ENCODE measurements at regions not wholly inside any gene's neighbourhood (a gene's known extent, or its start where the extent isn't known, plus 50 kb on each side); places are given as distances from the start of the nearest gene placed in this dataset.

GRCh38 chr5:179478624-179479023 lies 71.7 kb upstream of the RUFY1 start:
- H3K36me3 Mint-ChIP-seq, result no peaks in the 10 kb centered on the region
- peaks cover 7% of the 10 kb centered on the region for H3K4me1 Mint-ChIP-seq

GRCh38 chr5:179475208-179475751 lies 75.1 kb upstream of the RUFY1 start:
- H3K4me3 Mint-ChIP-seq, result no peak overlapping the region

More at GRCh38 chr5:179478624-179479023, 71.7 kb upstream of the RUFY1 start:
- Mint-ChIP-seq H3K27me3 (ENCODE audit: low read depth) (no peaks in the 10 kb centered on the region), H3K27ac (no peak overlapping the region), H3K4me3 (no peak overlapping the region), H3K9me3 (peaks cover 12% of the 10 kb centered on the region)
- no peak for DNase-seq (ENCODE audit: low spot score in 2 of 2, unreplicated experiment in 2 of 2)
- TF ChIP-seq CTCF (IDR thresholded peaks at IDR 0.05; ENCODE audit: unreplicated experiment), result no peak

GRCh38 chr5:179472641-179473040 lies 77.7 kb upstream of the RUFY1 start:
- Mint-ChIP-seq H3K27ac (no peak overlapping the region), H3K9me3 (no peaks in the 10 kb centered on the region), H3K4me3 (no peak overlapping the region), H3K36me3 (no peaks in the 10 kb centered on the region), H3K27me3 (ENCODE audit: low read depth) (no peaks in the 10 kb centered on the region), H3K4me1 (peaks cover 7% of the 10 kb centered on the region)
- no peak for DNase-seq (ENCODE audit: low spot score in 2 of 2, unreplicated experiment in 2 of 2)
- no peak for TF ChIP-seq CTCF (IDR thresholded peaks at IDR 0.05; ENCODE audit: unreplicated experiment)

More at GRCh38 chr5:179475208-179475751, 75.1 kb upstream of the RUFY1 start:
- Mint-ChIP-seq H3K9me3 (peaks cover 4% of the 10 kb centered on the region), H3K4me1 (peaks cover 7% of the 10 kb centered on the region), H3K27ac (no peak overlapping the region), H3K36me3 (no peaks in the 10 kb centered on the region), H3K27me3 (ENCODE audit: low read depth) (no peaks in the 10 kb centered on the region)
- DNase-seq (ENCODE audit: low spot score in 2 of 2, unreplicated experiment in 2 of 2), result no peak
- TF ChIP-seq CTCF (IDR thresholded peaks at IDR 0.05; ENCODE audit: unreplicated experiment), result no peak

- Mint-ChIP-seq H3K27ac (no peak overlapping the region), H3K4me1 (peaks cover 7% of the 10 kb centered on the region), H3K9me3 (peaks cover 4% of the 10 kb centered on the region), H3K36me3 (no peaks in the 10 kb centered on the region), H3K4me3 (no peak overlapping the region), H3K27me3 (ENCODE audit: low read depth) (no peaks in the 10 kb centered on the region)
- DNase-seq (ENCODE audit: low spot score in 2 of 2, unreplicated experiment in 2 of 2), result no peak
- TF ChIP-seq CTCF (IDR thresholded peaks at IDR 0.05; ENCODE audit: unreplicated experiment), result no peak
Measured at GRCh38 chr5:179472174-179472573, 78.2 kb upstream of the RUFY1 start.

GRCh38 chr5:179470201-179470600 lies 80.2 kb upstream of the RUFY1 start:
- no peak for DNase-seq (ENCODE audit: low spot score in 2 of 2, unreplicated experiment in 2 of 2)
- H3K4me3 Mint-ChIP-seq, result no peak overlapping the region
- H3K27me3 Mint-ChIP-seq (ENCODE audit: low read depth), result no peaks in the 10 kb centered on the region
- H3K36me3 Mint-ChIP-seq, result no peaks in the 10 kb centered on the region
- H3K9me3 Mint-ChIP-seq, result peaks cover 10% of the 10 kb centered on the region
- TF ChIP-seq CTCF (IDR thresholded peaks at IDR 0.05; ENCODE audit: unreplicated experiment), result no peak
- H3K4me1 Mint-ChIP-seq, result peaks cover 5% of the 10 kb centered on the region
- H3K27ac Mint-ChIP-seq, result no peak overlapping the region

GRCh38 chr5:179468696-179469095 lies 81.7 kb upstream of the RUFY1 start:
- Mint-ChIP-seq H3K4me1 (no peaks in the 10 kb centered on the region), H3K27ac (no peak overlapping the region), H3K9me3 (peaks cover 18% of the 10 kb centered on the region), H3K4me3 (no peak overlapping the region), H3K27me3 (ENCODE audit: low read depth) (no peaks in the 10 kb centered on the region), H3K36me3 (no peaks in the 10 kb centered on the region)
- no peak for TF ChIP-seq CTCF (IDR thresholded peaks at IDR 0.05; ENCODE audit: unreplicated experiment)
- no peak for DNase-seq (ENCODE audit: low spot score in 2 of 2, unreplicated experiment in 2 of 2)
